GM19035 (cell line): ENCODE measurements at regions not wholly inside any gene's neighbourhood (a gene's known extent, or its start where the extent isn't known, plus 50 kb on each side); places are given as distances from the start of the nearest gene placed in this dataset.

Experiments used
- ATAC-seq: cut with Tn5 transposase; IDR thresholded peaks from one replicate; pipeline ENCODE4 v1.9.1; 2021; ENCODE audit not compliant: unreplicated experiment

- ATAC-seq, result no peak
These were observed 1691.8 kb upstream of the SLC39A10 start for GRCh38 chr2:193965263-193965662.

- ATAC-seq, result peak; percentile 65
These were observed 1693.4 kb upstream of the SLC39A10 start for GRCh38 chr2:193963472-193964119.

DNA sequence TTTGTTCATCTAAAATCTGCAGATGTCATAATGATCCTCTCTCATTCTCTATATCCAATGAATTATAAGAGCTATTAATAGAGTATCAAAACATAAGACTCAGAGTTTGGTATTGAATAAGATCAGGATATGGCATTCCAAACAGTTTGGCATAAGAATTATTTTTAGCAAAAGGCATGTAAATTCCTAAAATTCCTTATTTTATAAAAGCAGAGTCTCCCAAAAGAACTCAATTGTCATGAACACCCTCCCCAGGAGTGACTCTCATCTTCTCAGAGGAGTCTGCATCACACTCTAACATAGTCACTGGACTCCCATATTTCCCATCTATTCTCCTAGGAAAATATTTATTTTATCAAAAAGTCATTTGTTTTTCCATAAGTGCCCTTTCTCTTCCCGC, 1710.2 kb upstream of the SLC39A10 start:
- no peak for ATAC-seq

- ATAC-seq, result no peak
These were observed 1713.5 kb upstream of the SLC39A10 start for GRCh38 chr2:193943406-193943960.

DNA sequence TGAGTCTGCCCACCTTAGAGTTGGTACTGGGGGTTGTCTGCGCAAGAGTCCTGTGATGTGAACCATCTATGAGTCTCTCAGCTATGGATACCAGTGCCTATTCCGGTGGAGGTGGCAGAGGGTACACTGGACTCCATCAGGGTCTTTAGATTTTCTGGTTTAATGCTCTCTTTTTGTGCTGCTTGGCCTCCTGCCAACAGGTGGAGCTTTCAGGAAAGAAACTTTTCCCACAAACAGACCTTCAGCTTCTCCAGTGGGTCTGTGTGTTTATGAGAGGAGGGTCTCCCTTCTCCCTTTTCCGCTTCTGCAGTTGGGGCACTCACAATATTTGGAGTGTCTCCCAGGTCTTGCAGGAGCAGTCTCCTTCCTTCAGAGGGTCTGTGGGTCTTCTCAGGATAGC, 1721.9 kb upstream of the SLC39A10 start:
- ATAC-seq, result no peak

DNA sequence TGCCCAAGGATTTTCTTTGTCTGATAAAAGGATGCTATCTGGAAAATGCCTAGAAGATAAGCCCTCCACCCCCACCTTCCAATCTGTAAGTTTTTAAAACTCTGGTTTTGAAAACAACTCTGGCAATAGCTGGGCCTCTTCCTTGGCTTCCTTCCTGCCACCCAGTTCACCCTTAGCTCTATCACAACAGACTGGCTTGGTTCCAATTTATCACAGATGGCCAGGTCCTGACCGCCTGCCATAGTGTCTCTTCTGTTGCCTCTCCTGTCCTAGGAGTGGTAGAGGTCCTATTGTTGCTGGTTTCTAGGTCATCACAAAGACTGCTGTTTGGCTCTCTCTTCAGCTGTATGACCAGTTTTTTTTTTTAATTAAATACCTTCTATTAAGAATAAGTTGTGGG, 1727.9 kb upstream of the SLC39A10 start:
- no peak for ATAC-seq

DNA sequence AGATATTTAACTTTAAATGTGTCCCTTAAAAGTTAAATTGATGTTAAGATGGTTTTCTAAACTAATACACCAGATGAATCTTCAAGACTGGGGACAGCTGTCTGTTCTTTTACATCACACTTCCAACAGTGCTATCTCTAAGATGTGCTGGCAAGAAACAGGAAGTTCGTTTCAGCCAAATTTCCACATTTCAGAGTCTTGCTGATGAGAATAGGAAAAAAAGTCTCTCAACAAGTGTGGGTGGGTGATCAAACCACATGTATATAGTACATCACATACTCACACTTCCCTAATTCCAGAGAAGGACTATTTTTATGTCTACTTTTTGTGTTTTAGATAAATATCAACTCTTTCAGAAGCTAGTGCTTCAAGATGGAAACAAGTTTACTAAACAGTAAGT, 1712.8 kb upstream of the TMEFF2 start:
- ATAC-seq, result no peak

GRCh38 chr2:193900292-193900691, 1705.6 kb upstream of the TMEFF2 start:
- no peak for ATAC-seq

- no peak for ATAC-seq
These were observed 1700.5 kb upstream of the TMEFF2 start for GRCh38 chr2:193895226-193895625.

DNA sequence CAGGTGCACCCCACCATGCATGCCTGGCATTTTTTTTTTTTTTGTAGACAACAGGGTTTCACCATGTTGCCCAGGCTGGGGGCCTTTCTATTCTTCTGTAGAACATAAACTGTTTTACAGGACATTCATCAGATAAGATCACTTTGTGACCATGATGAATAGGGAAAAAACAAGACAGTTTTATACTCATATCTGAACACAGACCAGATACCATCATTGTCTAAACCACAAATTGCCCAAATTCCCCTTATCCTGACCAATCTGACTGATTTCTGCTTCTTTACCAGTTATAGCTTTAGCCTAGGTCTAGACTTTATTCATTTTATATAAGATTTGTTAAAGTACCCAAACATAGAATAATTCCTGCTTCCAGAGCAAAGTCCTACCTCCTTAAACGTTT, 1699.3 kb upstream of the TMEFF2 start:
- ATAC-seq, result no peak

- peak; percentile 38 for ATAC-seq
These were observed 1696.3 kb upstream of the TMEFF2 start for GRCh38 chr2:193891023-193891422.

DNA sequence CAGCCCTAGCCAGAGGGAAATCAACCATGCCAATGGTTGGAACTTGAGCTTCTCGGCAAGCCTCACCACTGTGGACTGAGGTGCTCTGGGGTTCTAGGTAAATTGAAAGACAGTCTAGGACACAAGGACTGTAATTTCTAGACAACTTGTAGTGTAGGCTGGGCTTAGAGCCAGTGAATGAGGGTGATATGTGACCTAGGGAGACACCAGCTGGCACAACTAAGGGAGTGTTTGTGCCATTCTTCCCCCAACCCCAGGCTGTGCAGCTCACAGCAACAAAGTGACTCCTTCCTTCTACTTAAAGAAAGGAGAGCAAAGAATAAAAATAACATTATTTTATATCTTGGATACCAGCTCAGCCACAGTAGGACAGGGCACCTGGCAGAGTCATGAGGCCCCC, 1690.7 kb upstream of the TMEFF2 start:
- no peak for ATAC-seq

DNA sequence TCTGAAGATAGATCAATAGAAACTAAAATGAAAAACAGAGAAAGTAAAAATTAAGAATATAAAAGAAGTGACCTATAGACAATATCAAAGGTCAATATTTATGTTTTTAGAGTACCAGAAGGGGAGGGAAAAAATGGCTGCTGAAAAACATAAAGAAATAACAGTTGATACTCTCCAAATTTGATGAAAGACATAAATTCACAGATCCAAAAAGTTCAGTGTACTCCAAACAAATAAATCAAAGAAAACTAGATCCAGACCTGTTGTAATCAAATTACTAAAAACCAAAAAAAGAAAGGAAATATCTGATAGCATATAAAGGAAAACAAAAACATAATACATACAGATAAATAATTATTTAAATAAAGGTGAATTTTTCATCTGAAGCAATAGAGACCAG, 1689.1 kb upstream of the TMEFF2 start:
- ATAC-seq, result no peak

GRCh38 chr2:193876980-193877379, 1682.2 kb upstream of the TMEFF2 start:
- no peak for ATAC-seq

- ATAC-seq, result no peak
These were observed 1674.8 kb upstream of the TMEFF2 start for GRCh38 chr2:193869564-193869963.

GRCh38 chr2:193868833-193869232, 1674.1 kb upstream of the TMEFF2 start:
- no peak for ATAC-seq

GRCh38 chr2:193868132-193868531, 1673.4 kb upstream of the TMEFF2 start:
- ATAC-seq, result no peak

DNA sequence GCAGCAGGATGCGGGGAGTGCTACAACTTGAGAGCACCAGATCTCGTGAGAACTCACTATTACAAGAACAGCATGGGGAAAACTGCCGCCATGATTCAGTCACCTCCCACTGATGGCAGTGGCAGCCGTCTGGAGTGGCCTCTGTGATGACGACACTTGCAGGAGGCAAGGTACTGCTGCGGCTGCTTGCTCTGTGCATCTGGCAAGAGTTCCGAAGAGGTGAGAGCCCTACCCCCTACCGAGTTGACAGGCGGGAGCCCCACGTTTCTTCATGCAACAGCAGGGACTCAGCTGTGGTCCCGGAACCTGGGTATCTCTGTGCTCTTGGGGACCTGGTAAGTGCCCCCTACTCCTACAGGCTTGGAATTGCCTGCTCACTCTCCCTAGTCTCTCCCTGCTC, 1672.7 kb upstream of the TMEFF2 start:
- no peak for ATAC-seq

DNA sequence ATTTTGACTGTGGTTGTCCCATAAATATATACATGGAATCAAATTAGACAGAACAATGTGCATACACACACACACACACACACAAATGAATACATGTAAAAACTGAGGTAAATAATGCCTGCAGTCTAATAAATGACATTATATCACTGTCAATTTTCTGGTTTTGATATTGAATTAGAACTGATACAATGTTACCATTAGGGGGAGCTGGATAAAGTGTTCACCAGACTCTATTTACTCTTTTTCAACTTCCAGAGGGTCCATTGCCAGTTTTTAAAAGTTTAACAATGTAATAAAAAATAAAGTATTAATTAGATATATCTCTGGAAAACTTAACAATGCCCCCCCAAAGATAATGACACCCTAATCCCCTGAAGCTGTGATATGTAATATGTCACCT, 1666.8 kb upstream of the TMEFF2 start:
- no peak for ATAC-seq

- no peak for ATAC-seq
These were observed 1653.3 kb upstream of the TMEFF2 start for GRCh38 chr2:193847991-193848390.

DNA sequence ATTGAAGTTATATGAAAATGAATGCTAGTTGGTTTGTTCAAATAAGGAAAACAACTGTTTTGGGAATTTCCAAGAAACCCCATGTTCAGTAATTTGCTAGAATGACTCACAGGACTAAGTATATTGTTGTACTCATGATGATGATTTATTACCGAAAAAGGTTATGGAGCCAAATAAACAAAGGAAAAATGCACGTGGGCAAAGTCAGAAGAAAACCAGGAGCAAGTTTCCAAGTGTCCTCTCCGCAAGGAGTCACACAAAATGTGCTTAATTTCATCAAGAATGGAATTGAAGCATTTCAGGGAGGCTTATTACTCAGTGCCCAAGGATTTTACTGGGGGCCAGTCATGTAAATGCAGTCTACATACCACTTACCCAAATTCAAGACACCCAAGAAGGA, 1652.4 kb upstream of the TMEFF2 start:
- no peak for ATAC-seq

GRCh38 chr2:193845604-193846003, 1650.9 kb upstream of the TMEFF2 start:
- no peak for ATAC-seq

DNA sequence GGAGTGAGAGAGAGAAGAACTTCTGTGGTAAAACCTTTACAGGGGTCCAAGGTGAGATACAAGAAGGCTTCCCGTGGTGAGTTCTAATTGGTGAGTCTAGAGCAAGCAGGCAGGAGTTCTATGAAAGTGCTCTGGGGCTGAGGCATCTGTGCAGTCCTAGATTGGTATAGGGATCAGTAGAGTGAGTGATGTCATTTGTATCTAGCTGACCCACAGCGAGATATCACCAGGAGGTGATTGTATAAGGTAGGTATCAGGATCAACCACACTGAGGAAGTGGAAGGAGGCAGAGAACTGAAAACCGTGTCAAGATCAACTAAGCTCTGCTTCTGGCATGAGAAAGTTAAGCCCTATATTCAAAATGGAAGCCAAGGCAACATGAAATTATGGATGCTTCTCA, 1648.9 kb upstream of the TMEFF2 start:
- ATAC-seq, result no peak
